ENCODE measurements at regions not wholly inside any gene's neighbourhood (a gene's known extent, or its start where the extent isn't known, plus 50 kb on each side); places are given as distances from the start of the nearest gene placed in this dataset.

DNA sequence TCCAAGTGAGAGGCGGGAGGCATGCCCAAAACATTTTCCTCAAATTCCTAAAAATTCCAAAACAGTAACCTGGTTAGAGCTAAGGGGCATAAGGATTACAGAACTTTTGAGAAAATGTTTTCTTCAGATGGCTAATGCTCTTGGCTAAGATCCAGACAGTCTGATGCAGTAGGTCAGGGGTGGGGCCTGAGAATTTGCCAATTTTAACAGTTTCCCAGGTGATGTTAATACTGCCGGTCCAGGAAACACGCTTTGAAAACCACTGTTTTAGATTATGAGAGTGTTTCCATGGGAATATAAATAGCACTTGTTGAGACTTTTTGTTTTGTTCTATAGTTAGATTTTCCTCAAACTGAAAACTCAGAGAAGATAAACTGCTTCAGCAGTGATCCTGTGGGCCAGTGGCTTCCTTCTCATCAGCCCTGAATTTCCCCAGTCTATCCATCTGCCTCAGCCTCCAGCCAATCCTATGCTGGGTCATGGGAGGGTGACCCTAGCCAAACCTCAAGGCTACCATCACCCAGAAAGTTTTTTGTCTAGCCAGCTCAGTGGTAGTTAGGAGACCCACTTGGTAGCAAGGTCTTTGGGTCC lies 71.6 kb upstream of the ACP3 start:
- Histone ChIP-seq H3K27me3 (no peaks in the 10 kb centered on the region), H3K36me3 (no peaks in the 10 kb centered on the region), H3K4me1 (no peaks in the 10 kb centered on the region), H3K4me3 (no peak overlapping the region), H3K9me3 (no peaks in the 10 kb centered on the region), H3K27ac (no peak overlapping the region)
- in situ Hi-C loops (cut with MboI; ENCODE audit: low sequenced_read_pairs in 4 of 4) (no loop called here), intact Hi-C loops (cut with DNase I; ENCODE audit: low total_unique reads) (no loop called here)
- TF ChIP-seq, protein P1, sequence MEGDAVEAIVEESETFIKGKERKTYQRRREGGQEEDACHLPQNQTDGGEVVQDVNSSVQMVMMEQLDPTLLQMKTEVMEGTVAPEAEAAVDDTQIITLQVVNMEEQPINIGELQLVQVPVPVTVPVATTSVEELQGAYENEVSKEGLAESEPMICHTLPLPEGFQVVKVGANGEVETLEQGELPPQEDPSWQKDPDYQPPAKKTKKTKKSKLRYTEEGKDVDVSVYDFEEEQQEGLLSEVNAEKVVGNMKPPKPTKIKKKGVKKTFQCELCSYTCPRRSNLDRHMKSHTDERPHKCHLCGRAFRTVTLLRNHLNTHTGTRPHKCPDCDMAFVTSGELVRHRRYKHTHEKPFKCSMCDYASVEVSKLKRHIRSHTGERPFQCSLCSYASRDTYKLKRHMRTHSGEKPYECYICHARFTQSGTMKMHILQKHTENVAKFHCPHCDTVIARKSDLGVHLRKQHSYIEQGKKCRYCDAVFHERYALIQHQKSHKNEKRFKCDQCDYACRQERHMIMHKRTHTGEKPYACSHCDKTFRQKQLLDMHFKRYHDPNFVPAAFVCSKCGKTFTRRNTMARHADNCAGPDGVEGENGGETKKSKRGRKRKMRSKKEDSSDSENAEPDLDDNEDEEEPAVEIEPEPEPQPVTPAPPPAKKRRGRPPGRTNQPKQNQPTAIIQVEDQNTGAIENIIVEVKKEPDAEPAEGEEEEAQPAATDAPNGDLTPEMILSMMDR (IDR thresholded peaks at IDR 0.05 in 4 of 5, conservative IDR thresholded peaks at IDR 0.05 in 1 of 5) = no peak
- no peak for TF ChIP-seq POLR2A (IDR thresholded peaks at IDR 0.05)
- ATAC-seq (no peak), DNase-seq (no peak)

DNA sequence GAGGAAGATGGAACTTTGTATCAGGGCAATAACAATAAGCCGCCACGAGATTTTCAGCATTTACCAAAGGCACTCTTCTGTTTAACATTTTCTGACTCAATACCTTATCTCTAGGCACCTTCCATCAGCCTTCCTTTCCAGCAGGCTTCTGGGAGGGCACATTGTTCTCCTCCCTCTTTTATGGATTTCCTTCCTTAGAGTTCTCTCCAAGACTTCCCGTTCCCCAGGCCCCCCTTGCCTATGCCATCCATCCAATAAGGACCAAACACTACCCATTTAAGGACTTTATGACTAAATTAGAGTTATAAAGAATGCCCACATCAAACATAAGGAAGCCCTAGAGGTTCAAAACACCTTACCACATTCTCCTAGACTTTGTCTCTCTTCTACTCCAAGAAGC lies 71.0 kb upstream of the ACP3 start:
- H3K4me3 ChIP-seq = no peak overlapping the region
- H3K27me3 ChIP-seq = no peaks in the 10 kb centered on the region
- H3K36me3 ChIP-seq = no peaks in the 10 kb centered on the region
- H3K27ac ChIP-seq = no peak overlapping the region
- no peaks in the 10 kb centered on the region for H3K9me3 ChIP-seq
- ATAC-seq = no peak
- no peaks in the 10 kb centered on the region for H3K4me1 ChIP-seq
- DNase-seq = no peak
- in situ Hi-C loops (cut with MboI; ENCODE audit: low sequenced_read_pairs in 4 of 4) (no loop called here), intact Hi-C loops (cut with DNase I; ENCODE audit: low total_unique reads) (no loop called here)
- TF ChIP-seq, protein P1 (IDR thresholded peaks at IDR 0.05 in 4 of 5, conservative IDR thresholded peaks at IDR 0.05 in 1 of 5) = no peak
- no peak for TF ChIP-seq POLR2A (IDR thresholded peaks at IDR 0.05)

DNA sequence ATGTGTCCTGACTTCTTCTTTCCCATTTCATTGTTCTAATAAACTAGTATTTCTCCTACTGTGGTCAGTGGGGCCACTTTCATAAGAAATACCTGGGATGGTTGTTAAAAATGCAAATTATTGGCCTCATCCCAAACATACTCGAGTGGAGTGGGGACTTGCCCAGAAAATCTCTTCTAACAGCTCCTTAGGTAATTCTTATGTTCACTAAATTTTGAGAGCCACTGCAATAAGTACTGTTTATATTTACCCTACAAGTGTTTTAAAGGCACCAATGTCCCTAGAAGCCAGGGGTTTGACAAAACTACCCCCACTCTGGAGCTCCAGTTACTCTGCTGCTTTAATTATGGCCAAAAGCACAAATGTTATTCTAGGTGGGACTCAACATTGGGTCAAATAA lies 70.0 kb upstream of the ACP3 start:
- no peak for DNase-seq
- Histone ChIP-seq H3K36me3 (no peaks in the 10 kb centered on the region), H3K4me1 (no peaks in the 10 kb centered on the region), H3K27me3 (no peaks in the 10 kb centered on the region), H3K9me3 (no peaks in the 10 kb centered on the region), H3K4me3 (no peak overlapping the region), H3K27ac (no peak overlapping the region)
- intact Hi-C loops (cut with DNase I; ENCODE audit: low total_unique reads) = no loop called here
- TF ChIP-seq POLR2A (IDR thresholded peaks at IDR 0.05) = no peak
- TF ChIP-seq, protein P1 (IDR thresholded peaks at IDR 0.05 in 4 of 5, conservative IDR thresholded peaks at IDR 0.05 in 1 of 5) = no peak
- no peak for ATAC-seq
- in situ Hi-C loops (cut with MboI; ENCODE audit: low sequenced_read_pairs in 4 of 4) = no loop called here

DNA sequence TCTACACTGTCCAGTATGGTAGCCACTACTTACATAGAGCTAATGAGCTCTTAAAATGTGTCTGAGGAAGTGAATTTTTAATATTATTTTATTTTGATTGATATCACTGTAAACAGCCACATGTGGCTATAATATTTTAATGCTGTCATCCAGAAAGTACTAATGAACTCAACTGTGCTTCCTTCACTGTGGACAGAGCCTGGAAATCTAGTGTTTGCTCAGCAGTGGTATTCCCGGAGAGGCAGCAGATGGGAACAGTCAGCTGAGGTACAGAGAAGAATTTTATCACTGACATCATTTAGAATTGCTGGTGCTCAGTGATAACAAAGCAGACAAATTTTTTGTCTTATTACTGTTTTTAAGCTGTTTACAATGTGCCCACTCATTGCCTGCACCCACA lies 68.7 kb upstream of the ACP3 start:
- TF ChIP-seq, protein P1 (IDR thresholded peaks at IDR 0.05 in 4 of 5, conservative IDR thresholded peaks at IDR 0.05 in 1 of 5) = no peak
- no peak for TF ChIP-seq POLR2A (IDR thresholded peaks at IDR 0.05)
- no peaks in the 10 kb centered on the region for H3K9me3 ChIP-seq
- ATAC-seq (no peak), DNase-seq (no peak)
- H3K4me1 ChIP-seq = no peaks in the 10 kb centered on the region
- no peak overlapping the region for H3K27ac ChIP-seq
- in situ Hi-C loops (cut with MboI; ENCODE audit: low sequenced_read_pairs in 4 of 4) = no loop called here
- intact Hi-C loops (cut with DNase I; ENCODE audit: low total_unique reads) = no loop called here
- no peak overlapping the region for H3K4me3 ChIP-seq
- H3K27me3 ChIP-seq = no peaks in the 10 kb centered on the region
- no peaks in the 10 kb centered on the region for H3K36me3 ChIP-seq
